ENCODE measurements at regions not wholly inside any gene's neighbourhood (a gene's known extent, or its start where the extent isn't known, plus 50 kb on each side); places are given as distances from the start of the nearest gene placed in this dataset.

DNA sequence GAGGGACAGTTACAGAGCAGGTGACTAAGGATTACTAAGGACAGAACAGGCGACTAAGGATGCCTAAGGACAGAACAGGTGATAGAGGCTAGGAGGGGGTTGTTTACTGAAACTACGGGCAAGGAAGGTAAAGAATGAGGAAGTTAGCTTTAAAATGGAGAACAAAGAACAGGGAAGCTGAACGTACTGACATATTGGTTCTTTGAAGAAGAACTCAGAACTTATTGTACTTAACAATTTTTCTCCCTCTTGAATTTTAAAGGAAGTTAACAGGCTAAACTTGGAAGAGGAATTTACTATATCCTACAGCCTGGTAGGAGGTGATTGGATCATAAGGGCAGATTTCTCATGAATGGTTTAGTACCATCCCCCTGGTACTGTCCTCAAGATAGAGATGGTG, 290.2 kb downstream of the SHQ1 start:
- TF ChIP-seq CTCF (IDR thresholded peaks at IDR 0.05) (no peak), POLR2A (IDR thresholded peaks at IDR 0.05) (no peak)

All from right lobe of liver (tissue), 4 donors.